T-cell (primary cell): ENCODE measurements at regions not wholly inside any gene's neighbourhood (a gene's known extent, or its start where the extent isn't known, plus 50 kb on each side); places are given as distances from the start of the nearest gene placed in this dataset.

Source experiments
- ATAC-seq, 4 experiments: fragments of 200-7000 bp in 3 of 4; fragments of 150-1000 bp in 1 of 4; cut with Tn5 transposase; replicated peaks in 1 of 4; 1 replicate in 3 of 4; 2 replicates in 1 of 4; pipeline ENCODE4 v1.10.0; 2021; ENCODE audit warnings: moderate library complexity in 3 of 4, mild to moderate bottlenecking in 2 of 4, moderate number of reproducible peaks in 1 of 4
- CTCF ChIA-PET, 2 donors: fragments of 300-600 bp; sonication (Branson Sonifier 250); formaldehyde crosslinking; loops; one replicate each; lab custom pipeline; 2022; ENCODE audit warnings: antibody characterized with exemption in 2 of 2; lab: Charles Lee
- POLR2A ChIA-PET, 2 donors: fragments of 300-600 bp; sonication (Branson Sonifier 250); formaldehyde crosslinking; loops; one replicate each; lab custom pipeline; 2022; ENCODE audit warnings: antibody characterized with exemption in 2 of 2; lab: Charles Lee
- DNase-seq, 35 experiments: peaks; one replicate each; pipeline versions ENCODE4 v3.0.0 to v3.0.0-alpha.2; 2013 to 2023
- H3K27ac ChIP-seq: one replicate; pipeline ENCODE4 v1.5.1; 2013; ENCODE audit warnings: low read length
- H3K27me3 ChIP-seq, 2 experiments: replicated peaks in 1 of 2; 1 replicate in 1 of 2; 2 replicates in 1 of 2; pipeline versions ENCODE4 v1.6.1 to v1.7.0; 2013; ENCODE audit warnings: low read length in 1 of 2, mixed read lengths in 1 of 2; ENCODE audit not compliant: control insufficient read depth in 2 of 2, insufficient read depth in 2 of 2; ENCODE audit errors: extremely low read depth in 1 of 2
- H3K36me3 ChIP-seq, 2 donors: 1 replicate in 1 of 2; 2 replicates in 1 of 2; pipeline versions ENCODE4 v1.6.1 to v1.7.0; 2013; ENCODE audit warnings: low read length in 1 of 2; ENCODE audit not compliant: control insufficient read depth in 2 of 2, insufficient read depth in 1 of 2; ENCODE audit errors: extremely low read depth in 1 of 2
- H3K4me1 ChIP-seq, 2 experiments: 1 replicate in 1 of 2; 2 replicates in 1 of 2; pipeline versions ENCODE4 v1.6.1 to v1.7.0; 2013; ENCODE audit warnings: low read length in 2 of 2, mixed read lengths in 1 of 2; ENCODE audit not compliant: insufficient read depth in 2 of 2, control insufficient read depth in 1 of 2; ENCODE audit errors: extremely low read depth in 1 of 2
- H3K4me3 ChIP-seq, 2 donors: 1 replicate in 1 of 2; 2 replicates in 1 of 2; pipeline versions ENCODE4 v1.5.1 to v1.7.0; 2013; ENCODE audit warnings: mild to moderate bottlenecking in 2 of 2, low read length in 1 of 2, moderate library complexity in 1 of 2; ENCODE audit not compliant: control insufficient read depth in 1 of 2; ENCODE audit errors: extremely low read depth in 1 of 2
- H3K9me3 ChIP-seq: 2 replicates; pipeline ENCODE4 v1.7.0; 2013
- H3K27ac Mint-ChIP-seq, 2 donors: one replicate each; pipeline ENCODE4 v1.8.0; 2020 to 2021; ENCODE audit warnings: mild to moderate bottlenecking in 2 of 2, mixed read lengths in 2 of 2
- H3K27me3 Mint-ChIP-seq, 2 donors: one replicate each; pipeline ENCODE4 v1.8.0; 2021 to 2022; ENCODE audit warnings: mixed read lengths in 2 of 2
- H3K36me3 Mint-ChIP-seq: one replicate; pipeline ENCODE4 v1.8.0; 2021; ENCODE audit warnings: mixed read lengths
- H3K4me1 Mint-ChIP-seq, 3 donors: one replicate each; pipeline ENCODE4 v1.8.0; 2020 to 2022; ENCODE audit warnings: mixed read lengths in 3 of 3, mild to moderate bottlenecking in 1 of 3
- H3K4me3 Mint-ChIP-seq, 3 donors: one replicate each; pipeline ENCODE4 v1.8.0; 2020 to 2022; ENCODE audit warnings: mild to moderate bottlenecking in 3 of 3, mixed read lengths in 3 of 3, moderate library complexity in 3 of 3
- H3K9me3 Mint-ChIP-seq, 3 donors: one replicate each; pipeline ENCODE4 v1.8.0; 2020 to 2022; ENCODE audit warnings: mixed read lengths in 3 of 3
- WGBS: methylation state at CpG from one replicate; pipeline ENCODE4 v1.1.5; 2013; ENCODE audit warnings: missing lambda C conversion rate; ENCODE audit not compliant: insufficient coverage; 5-methylcytosine and 5-hydroxymethylcytosine counted together

DNA sequence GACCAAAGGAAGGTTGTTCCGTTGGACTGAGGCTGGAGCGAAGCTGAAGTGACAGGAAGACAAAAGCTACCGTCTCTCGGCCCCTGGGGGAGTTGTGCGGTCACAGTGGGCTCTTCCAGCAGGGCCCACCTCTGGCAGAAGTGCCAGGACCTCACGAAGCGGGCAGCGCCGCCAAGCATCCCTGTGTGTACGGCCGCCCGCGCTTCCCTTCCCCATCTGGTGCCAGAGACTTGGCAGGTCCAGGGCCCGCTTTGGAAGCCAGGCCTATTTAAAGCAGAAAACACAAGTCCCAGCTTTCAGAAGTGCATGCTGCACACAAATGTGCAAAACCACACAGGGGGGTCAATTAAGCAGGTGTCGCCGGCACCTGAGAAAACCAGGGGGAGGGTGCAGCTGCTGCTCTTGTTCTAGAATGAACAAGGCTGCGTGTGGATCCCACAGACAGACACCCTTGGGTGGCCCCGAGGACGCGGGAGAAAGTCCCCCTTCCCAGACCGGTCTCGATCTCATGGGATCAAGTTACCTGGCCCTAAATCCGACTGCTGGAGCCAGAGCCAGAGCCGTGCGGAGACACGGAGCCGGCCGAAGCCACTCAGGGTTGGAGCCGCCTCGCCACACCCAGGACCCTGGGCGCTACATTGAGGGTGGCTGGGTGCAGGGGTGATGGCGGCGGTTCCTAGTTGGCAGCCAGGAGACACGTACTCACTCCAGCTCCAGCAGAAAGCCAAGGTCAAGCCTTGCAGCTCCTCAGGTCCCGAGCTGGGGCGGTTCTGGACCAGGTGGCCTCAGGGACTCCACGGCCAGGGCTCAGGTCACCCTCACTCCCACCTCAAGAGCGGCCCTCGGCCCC is 51.8 kb upstream of the PPP2R2D start:
- Mint-ChIP-seq H3K9me3 (peaks cover 0 to 4% (median 0%) of the 10 kb centered on the region in 3 donors), H3K27ac (no peak overlapping the region), H3K4me3 (no peak overlapping the region), H3K4me1 (no peaks in the 10 kb centered on the region), H3K27me3 (peaks cover 0 to 5% of the 10 kb centered on the region in 2 donors), H3K36me3 (no peaks in the 10 kb centered on the region)
- 88% methylated on average over 39 of the region's 39 CpGs for WGBS
- no peak for ATAC-seq
- ChIA-PET CTCF (no interaction called here), POLR2A (no interaction called here)
- Histone ChIP-seq H3K4me3 (no peak overlapping the region), H3K27ac (no peak overlapping the region), H3K36me3 (no peaks in the 10 kb centered on the region), H3K4me1 (no peaks in the 10 kb centered on the region), H3K27me3 (peaks cover 0 to 11% of the 10 kb centered on the region in 2 experiments), H3K9me3 (no peaks in the 10 kb centered on the region)
- peak in 1 of 35 experiments; percentile 6 for DNase-seq

DNA sequence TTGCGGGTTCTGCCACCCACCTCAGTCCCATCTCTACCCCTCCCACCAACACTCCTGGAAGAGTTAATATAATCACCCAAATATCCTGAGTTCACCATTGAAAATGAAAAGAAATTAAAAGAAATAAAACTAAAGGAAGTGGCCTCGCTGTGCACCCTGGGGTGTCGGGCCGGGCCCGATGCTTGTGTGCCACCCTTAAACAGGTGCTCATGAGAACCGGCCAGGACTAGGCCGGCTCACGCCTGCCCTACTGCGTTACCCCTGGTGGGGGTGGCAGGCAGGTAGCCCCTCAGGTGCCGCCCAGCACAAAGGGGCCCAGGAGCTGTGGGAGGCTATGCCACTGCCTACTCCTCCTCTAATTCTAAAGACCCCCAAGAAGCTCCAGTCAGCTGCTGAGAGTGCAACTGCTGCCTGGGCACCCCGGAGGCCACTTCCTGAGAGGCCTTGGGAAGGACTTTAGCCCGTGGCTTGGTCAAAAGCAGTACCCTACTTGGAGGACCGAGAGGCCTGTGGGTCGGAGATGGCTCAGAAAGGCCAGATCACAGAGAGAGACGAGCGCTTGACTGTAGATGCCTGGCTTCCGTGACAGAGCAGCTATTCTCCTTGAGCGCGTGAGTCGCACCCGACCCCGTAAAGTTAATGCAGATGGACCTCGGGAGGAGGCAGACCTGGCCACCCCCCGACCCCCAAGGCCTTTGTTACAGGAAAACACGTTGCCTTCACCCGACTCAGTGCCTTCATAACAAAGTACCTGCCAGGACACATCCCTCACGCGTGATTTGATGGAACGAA is 51.0 kb upstream of the PPP2R2D start:
- Mint-ChIP-seq H3K4me3 (no peak overlapping the region), H3K27me3 (peaks cover 0 to 7% of the 10 kb centered on the region in 2 donors), H3K9me3 (peaks cover 0 to 4% (median 0%) of the 10 kb centered on the region in 3 donors), H3K27ac (no peak overlapping the region), H3K4me1 (no peaks in the 10 kb centered on the region), H3K36me3 (no peaks in the 10 kb centered on the region)
- no peaks in the 10 kb centered on the region for H3K4me1 ChIP-seq
- CTCF ChIA-PET, result no interaction called here
- peaks cover 0 to 16% of the 10 kb centered on the region in 2 experiments for H3K27me3 ChIP-seq
- WGBS, result 87% methylated on average over 28 of the region's 29 CpGs
- no peaks in the 10 kb centered on the region for H3K9me3 ChIP-seq
- POLR2A ChIA-PET, result no interaction called here
- H3K27ac ChIP-seq, result no peak overlapping the region
- ATAC-seq, result no peak
- no peak overlapping the region for H3K4me3 ChIP-seq
- no peaks in the 10 kb centered on the region for H3K36me3 ChIP-seq
- peak in 1 of 35 experiments; percentile 9 for DNase-seq

DNA sequence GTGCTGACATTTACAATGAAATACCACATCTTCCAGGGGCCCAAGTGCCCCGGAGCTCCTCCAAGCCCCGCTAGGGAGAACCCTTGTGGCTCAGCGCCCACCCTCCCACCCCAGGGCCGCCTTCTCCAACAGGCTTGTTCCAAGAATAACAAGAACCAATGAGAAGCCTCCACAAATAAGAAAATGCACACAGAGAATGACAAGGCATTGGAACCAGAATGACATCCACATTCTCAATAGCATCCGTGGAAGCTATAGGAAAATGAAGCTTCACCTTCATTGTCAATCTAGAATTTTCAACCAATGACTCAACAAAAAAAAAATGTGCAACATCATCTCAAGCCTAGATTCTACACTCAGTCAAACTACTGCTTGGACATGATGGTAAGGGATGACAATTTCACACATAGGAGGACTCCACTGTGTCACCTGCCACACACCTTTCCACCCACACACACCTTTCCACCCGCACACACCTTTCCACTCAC is 50.4 kb upstream of the PPP2R2D start:
- Mint-ChIP-seq H3K36me3 (no peaks in the 10 kb centered on the region), H3K27me3 (peaks cover 0 to 13% of the 10 kb centered on the region in 2 donors), H3K27ac (no peak overlapping the region), H3K4me3 (no peak overlapping the region), H3K4me1 (no peaks in the 10 kb centered on the region), H3K9me3 (peaks cover 0 to 4% (median 0%) of the 10 kb centered on the region in 3 donors)
- Histone ChIP-seq H3K9me3 (no peaks in the 10 kb centered on the region), H3K36me3 (no peaks in the 10 kb centered on the region), H3K27me3 (peaks cover 0 to 22% of the 10 kb centered on the region in 2 experiments), H3K27ac (no peak overlapping the region), H3K4me1 (no peaks in the 10 kb centered on the region), H3K4me3 (no peak overlapping the region)
- WGBS, result 80% methylated on average over 5 of the region's 6 CpGs
- POLR2A ChIA-PET, result no interaction called here
- DNase-seq (no peak), ATAC-seq (no peak)
- CTCF ChIA-PET, result interaction anchor here in 1 of 2 donors (0.6 kb wide), 1 partner anchor 1348 kb away, joined by 5 read pairs; no protein-coding TSS in a partner anchor
